ENCODE measurements at regions not wholly inside any gene's neighbourhood (a gene's known extent, or its start where the extent isn't known, plus 50 kb on each side); places are given as distances from the start of the nearest gene placed in this dataset.

DNA sequence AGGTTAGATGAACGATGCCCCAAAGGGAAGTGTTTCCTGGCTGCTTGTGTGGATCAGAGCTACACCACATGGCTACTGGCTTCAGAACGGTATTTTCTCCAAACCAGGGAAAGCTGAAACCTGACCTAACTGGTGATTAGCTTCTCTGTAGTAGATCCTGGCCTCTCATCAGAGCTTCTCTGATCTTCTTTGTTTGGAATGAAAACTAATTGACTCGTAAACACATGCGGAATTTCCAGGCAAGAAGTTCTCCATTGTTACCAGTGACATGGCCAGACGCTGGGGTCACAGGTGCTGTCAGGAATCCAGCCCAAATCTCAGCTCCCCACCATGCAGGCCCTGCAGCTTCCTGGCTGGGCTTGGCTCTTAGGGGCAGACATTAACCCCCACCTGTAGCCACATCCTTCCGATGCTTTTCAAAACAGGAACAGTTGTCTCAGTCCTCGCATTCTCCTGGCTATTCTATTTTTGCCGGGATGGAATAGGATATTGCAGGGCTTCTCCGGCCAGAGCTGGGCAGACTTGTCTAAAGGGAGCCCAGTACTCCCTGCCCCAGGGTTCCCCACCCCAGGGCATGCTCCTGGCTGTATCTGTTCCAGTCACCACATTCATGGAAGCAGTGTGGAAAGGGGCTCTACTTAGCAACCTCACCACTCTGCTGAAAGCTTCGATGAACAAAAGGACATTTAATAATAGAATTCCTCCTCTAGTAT is 305.4 kb upstream of the F9 start:
- no peak for DNase-seq (ENCODE audit: low read depth)
- TF ChIP-seq, protein P1, sequence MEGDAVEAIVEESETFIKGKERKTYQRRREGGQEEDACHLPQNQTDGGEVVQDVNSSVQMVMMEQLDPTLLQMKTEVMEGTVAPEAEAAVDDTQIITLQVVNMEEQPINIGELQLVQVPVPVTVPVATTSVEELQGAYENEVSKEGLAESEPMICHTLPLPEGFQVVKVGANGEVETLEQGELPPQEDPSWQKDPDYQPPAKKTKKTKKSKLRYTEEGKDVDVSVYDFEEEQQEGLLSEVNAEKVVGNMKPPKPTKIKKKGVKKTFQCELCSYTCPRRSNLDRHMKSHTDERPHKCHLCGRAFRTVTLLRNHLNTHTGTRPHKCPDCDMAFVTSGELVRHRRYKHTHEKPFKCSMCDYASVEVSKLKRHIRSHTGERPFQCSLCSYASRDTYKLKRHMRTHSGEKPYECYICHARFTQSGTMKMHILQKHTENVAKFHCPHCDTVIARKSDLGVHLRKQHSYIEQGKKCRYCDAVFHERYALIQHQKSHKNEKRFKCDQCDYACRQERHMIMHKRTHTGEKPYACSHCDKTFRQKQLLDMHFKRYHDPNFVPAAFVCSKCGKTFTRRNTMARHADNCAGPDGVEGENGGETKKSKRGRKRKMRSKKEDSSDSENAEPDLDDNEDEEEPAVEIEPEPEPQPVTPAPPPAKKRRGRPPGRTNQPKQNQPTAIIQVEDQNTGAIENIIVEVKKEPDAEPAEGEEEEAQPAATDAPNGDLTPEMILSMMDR (IDR thresholded peaks at IDR 0.05; ENCODE audit: control insufficient read depth, extremely low read depth, insufficient read depth), result no peak
- H3K4me3 ChIP-seq (ENCODE audit: low read depth, low read length), result no peak overlapping the region

DNA sequence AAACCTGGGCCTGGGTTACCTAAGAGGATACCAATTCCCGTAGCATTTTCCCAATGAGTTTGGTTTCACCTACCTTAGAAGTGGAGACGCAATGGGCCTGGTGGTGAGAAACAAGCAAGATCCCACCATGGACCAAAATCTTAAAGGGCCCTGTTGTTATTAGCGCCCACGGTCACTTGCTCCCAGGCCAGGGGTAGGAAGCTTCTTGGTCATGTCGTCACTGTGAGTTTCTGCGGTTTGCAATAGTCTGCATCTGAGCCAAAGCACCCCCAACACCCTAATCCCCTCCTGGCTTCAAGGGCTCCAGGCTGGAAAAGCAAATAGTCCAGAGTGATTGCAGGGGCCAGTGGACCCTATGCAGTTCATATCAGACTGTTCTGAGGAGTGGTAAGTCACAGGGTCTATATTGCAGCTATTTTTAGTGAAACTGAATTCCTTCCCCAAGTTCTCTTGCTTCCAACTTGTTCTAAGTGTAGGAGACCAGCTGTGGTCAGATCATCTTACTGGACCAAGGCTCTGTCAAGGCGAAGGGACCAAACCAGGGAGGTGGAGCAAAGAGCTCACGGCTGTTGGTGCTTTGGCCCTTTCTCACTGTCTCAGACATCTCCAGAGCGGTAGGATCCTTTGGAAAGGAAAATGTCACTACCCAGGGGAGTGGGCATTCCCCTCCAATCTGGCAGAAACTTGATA is 307.9 kb upstream of the F9 start:
- DNase-seq (ENCODE audit: low read depth), result no peak
- no peak overlapping the region for H3K4me3 ChIP-seq (ENCODE audit: low read depth, low read length)
- TF ChIP-seq, protein P1 (IDR thresholded peaks at IDR 0.05; ENCODE audit: control insufficient read depth, extremely low read depth, insufficient read depth), result no peak

DNA sequence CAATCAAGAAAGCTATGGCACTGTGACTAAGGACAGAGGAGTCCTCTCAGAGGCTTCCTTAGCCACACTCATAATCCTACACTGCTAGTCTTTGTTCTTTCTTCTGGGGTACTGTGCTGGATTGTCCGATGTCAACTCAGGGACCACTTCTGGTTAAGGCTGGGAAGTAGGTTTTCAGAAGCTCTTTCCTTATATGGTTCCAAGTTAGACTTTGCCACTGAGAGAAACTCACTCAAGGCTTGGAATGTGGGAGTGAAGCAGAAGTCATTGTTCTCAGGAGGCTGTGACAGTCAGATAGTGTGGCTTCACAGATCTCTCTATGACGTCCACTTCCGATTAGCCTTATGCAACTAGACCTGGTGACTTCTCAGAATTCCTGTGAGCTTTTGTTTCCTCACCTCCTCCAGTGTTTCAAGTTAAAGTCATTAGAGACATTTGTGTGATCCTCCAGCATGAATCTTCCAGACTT is 317.3 kb upstream of the F9 start:
- H3K4me3 ChIP-seq (ENCODE audit: low read depth, low read length), result no peak overlapping the region
- TF ChIP-seq, protein P1 (IDR thresholded peaks at IDR 0.05; ENCODE audit: control insufficient read depth, extremely low read depth, insufficient read depth), result no peak
- no peak for DNase-seq (ENCODE audit: low read depth)

DNA sequence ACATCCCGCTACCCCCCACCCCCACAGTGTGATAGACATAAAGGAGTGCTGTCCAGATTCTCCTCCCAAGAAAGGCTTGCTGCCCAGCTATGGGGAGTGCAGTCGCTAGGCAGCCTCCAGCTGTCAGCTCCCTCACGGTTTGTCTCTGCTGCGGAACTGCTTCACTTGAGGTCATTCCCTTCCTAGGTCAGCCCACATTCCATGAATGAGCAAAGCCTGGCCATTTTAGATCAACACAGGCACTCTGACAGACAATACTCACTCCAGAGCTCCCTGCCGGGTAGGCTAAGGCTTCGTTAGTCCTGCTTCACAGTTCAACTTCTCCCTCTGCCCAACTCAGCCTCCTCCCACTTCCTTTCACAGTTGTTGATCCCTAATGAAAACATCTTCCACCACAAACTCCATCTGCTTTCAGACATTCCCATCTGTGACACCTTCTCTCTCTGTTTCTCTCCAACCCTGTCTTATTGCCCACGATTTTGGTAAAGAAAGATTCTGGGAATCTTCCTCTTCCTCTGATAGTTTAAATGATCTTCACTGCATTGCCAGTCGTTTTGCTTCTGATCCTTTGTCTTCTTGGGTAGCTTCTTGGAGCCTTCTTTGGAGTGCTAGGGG is 318.9 kb upstream of the F9 start:
- TF ChIP-seq, protein P1 (IDR thresholded peaks at IDR 0.05; ENCODE audit: control insufficient read depth, extremely low read depth, insufficient read depth), result no peak
- H3K4me3 ChIP-seq (ENCODE audit: low read depth, low read length), result no peak overlapping the region
- DNase-seq (ENCODE audit: low read depth), result no peak

DNA sequence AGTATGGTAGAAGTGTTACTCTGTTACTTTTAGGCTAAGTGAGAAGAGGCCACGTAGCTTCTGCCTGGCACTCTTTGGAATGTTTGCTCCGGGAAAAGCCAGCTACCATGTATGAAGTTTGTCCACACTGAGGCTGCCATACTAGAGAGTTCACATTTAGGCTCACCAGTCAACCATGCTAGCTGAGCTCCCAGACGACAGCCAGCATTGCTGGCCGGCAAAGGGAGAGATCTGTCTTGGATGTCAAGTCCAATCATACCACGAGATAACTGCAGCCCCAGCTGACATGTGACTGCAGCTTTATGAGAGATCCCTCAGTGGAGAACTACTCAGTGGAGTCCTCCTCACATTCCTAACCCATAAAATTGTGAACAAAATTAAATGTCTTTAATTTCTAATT is 321.2 kb upstream of the F9 start:
- DNase-seq (ENCODE audit: low read depth), result no peak
- TF ChIP-seq, protein P1 (IDR thresholded peaks at IDR 0.05; ENCODE audit: control insufficient read depth, extremely low read depth, insufficient read depth), result no peak
- no peak overlapping the region for H3K4me3 ChIP-seq (ENCODE audit: low read depth, low read length)

DNA sequence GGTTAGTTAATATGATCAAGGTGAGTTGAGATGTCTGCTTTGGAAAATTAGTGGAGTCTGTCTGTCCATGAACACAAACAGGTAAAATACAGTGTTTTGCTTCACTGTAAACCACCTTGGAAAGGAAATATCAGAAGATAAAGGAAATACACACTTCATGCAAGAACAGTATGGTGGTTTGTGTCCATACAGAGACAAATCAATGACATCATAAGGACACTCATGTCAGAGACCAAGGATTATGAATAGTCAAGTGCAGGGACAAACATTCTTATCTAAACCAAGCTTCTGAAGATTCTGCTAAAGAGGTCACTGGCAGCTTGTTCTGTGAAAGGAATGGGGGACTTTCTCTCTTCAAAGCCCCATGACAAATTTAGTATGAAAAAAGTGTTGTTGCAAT is 322.9 kb upstream of the F9 start:
- TF ChIP-seq, protein P1 (IDR thresholded peaks at IDR 0.05; ENCODE audit: control insufficient read depth, extremely low read depth, insufficient read depth), result no peak
- no peak overlapping the region for H3K4me3 ChIP-seq (ENCODE audit: low read depth, low read length)
- DNase-seq (ENCODE audit: low read depth), result no peak

All from LNCaP clone FGC (cell line).